ENCODE measurements at regions not wholly inside any gene's neighbourhood (a gene's known extent, or its start where the extent isn't known, plus 50 kb on each side); places are given as distances from the start of the nearest gene placed in this dataset.

GRCh38 chr14:89576145-89576927, 159.3 kb upstream of the FOXN3 start:
- Mint-ChIP-seq H3K9me3 (no peaks in the 10 kb centered on the region), H3K4me1 (peaks cover 42% of the 10 kb centered on the region), H3K4me3 (peak overlapping the region in 2 of 3 experiments; percentile 16 to 62), H3K36me3 (ENCODE audit: low read depth) (peaks cover 5% of the 10 kb centered on the region), H3K27ac (peak overlapping the region; percentile 21 to 68 (median 50)), H3K27me3 (ENCODE audit: low read depth) (peaks cover 8% of the 10 kb centered on the region)
- TF ChIP-seq CTCF (IDR thresholded peaks at IDR 0.05; ENCODE audit: unreplicated experiment in 3 of 3) = no peak

GRCh38 chr14:89575386-89576061, 158.5 kb upstream of the FOXN3 start:
- peak overlapping the region; percentile 21 to 56 (median 50) for H3K27ac Mint-ChIP-seq
- peaks cover 42% of the 10 kb centered on the region for H3K4me1 Mint-ChIP-seq
- no peak for TF ChIP-seq CTCF (IDR thresholded peaks at IDR 0.05; ENCODE audit: unreplicated experiment in 3 of 3)

GRCh38 chr14:89574420-89574819, 157.4 kb upstream of the FOXN3 start:
- Mint-ChIP-seq H3K9me3 (no peaks in the 10 kb centered on the region), H3K27me3 (ENCODE audit: low read depth) (peaks cover 6% of the 10 kb centered on the region), H3K27ac (peak overlapping the region in 1 of 3 experiments; percentile 56), H3K4me3 (no peak overlapping the region), H3K4me1 (peaks cover 38% of the 10 kb centered on the region), H3K36me3 (ENCODE audit: low read depth) (peaks cover 1% of the 10 kb centered on the region)
- no peak for TF ChIP-seq CTCF (IDR thresholded peaks at IDR 0.05; ENCODE audit: unreplicated experiment in 3 of 3)

More at GRCh38 chr14:89575386-89576061, 158.5 kb upstream of the FOXN3 start:
- Mint-ChIP-seq H3K4me3 (peak overlapping the region in 1 of 3 experiments; percentile 13), H3K9me3 (no peaks in the 10 kb centered on the region), H3K36me3 (ENCODE audit: low read depth) (peaks cover 4% of the 10 kb centered on the region), H3K27me3 (ENCODE audit: low read depth) (peaks cover 8% of the 10 kb centered on the region)

- Mint-ChIP-seq H3K9me3 (no peaks in the 10 kb centered on the region), H3K4me3 (no peak overlapping the region), H3K4me1 (peaks cover 32% of the 10 kb centered on the region), H3K36me3 (ENCODE audit: low read depth) (no peaks in the 10 kb centered on the region), H3K27me3 (ENCODE audit: low read depth) (peaks cover 2% of the 10 kb centered on the region), H3K27ac (peak overlapping the region in 2 of 3 experiments; percentile 3 to 12)
- no peak for TF ChIP-seq CTCF (IDR thresholded peaks at IDR 0.05; ENCODE audit: unreplicated experiment in 3 of 3)
These were observed 156.3 kb upstream of the FOXN3 start for GRCh38 chr14:89573399-89573657.

- peaks cover 29% of the 10 kb centered on the region for H3K4me1 Mint-ChIP-seq
- no peak for TF ChIP-seq CTCF (IDR thresholded peaks at IDR 0.05; ENCODE audit: unreplicated experiment in 3 of 3)
- H3K36me3 Mint-ChIP-seq (ENCODE audit: low read depth) = no peaks in the 10 kb centered on the region
- H3K27ac Mint-ChIP-seq = peak overlapping the region in 2 of 3 experiments; percentile 3 to 12
- H3K4me3 Mint-ChIP-seq = no peak overlapping the region
- H3K27me3 Mint-ChIP-seq (ENCODE audit: low read depth) = no peaks in the 10 kb centered on the region
- H3K9me3 Mint-ChIP-seq = no peaks in the 10 kb centered on the region
These were observed 155.8 kb upstream of the FOXN3 start for GRCh38 chr14:89572596-89573398.

Measured in nephron (organoid).